ENCODE measurements at regions not wholly inside any gene's neighbourhood (a gene's known extent, or its start where the extent isn't known, plus 50 kb on each side); places are given as distances from the start of the nearest gene placed in this dataset.

- TF ChIP-seq FOXA1 (IDR thresholded peaks at IDR 0.05) (no peak), FOXK2 (IDR thresholded peaks at IDR 0.05) (no peak), ELF4 (IDR thresholded peaks at IDR 0.05) (no peak), SP1 (IDR thresholded peaks at IDR 0.05) (no peak), TARDBP (IDR thresholded peaks at IDR 0.05) (no peak)
Measured at GRCh38 chr1:5519366-5520135, 472.7 kb downstream of the NPHP4 start.

Measured in HEK293T (cell line).